22Rv1 (cell line): ENCODE measurements at regions not wholly inside any gene's neighbourhood (a gene's known extent, or its start where the extent isn't known, plus 50 kb on each side); places are given as distances from the start of the nearest gene placed in this dataset.

Experiments used
- H3K27ac ChIP-seq: fragments of 450-650 bp; 2 replicates; pipeline ENCODE4 v1.5.1; 2017
- CTCF ChIP-seq: fragments of 450-650 bp; IDR thresholded peaks from 2 replicates; pipeline ENCODE4 v1.5.1; 2017; ENCODE audit warnings: mild to moderate bottlenecking
- ZFX ChIP-seq: fragments of 450-650 bp; IDR thresholded peaks from 2 replicates; pipeline ENCODE4 v1.6.1; 2017; ENCODE audit warnings: antibody characterized with exemption, borderline replicate concordance

- H3K27ac ChIP-seq = no peak overlapping the region
Measured at GRCh38 chr2:176398243-176399073, 129.2 kb downstream of the MTX2 start.

GRCh38 chr2:176399074-176399598 is 129.9 kb downstream of the MTX2 start:
- no peak for TF ChIP-seq ZFX
- TF ChIP-seq CTCF = no peak
- H3K27ac ChIP-seq = no peak overlapping the region

More at GRCh38 chr2:176398243-176399073, 129.2 kb downstream of the MTX2 start:
- TF ChIP-seq ZFX = no peak
- TF ChIP-seq CTCF = no peak

GRCh38 chr2:176405477-176405876 is 136.2 kb downstream of the MTX2 start:
- no peak overlapping the region for H3K27ac ChIP-seq
- TF ChIP-seq CTCF = no peak
- TF ChIP-seq ZFX = no peak

- TF ChIP-seq CTCF (no peak), ZFX (no peak)
- no peak overlapping the region for H3K27ac ChIP-seq
Measured at GRCh38 chr2:176407706-176408105, 138.5 kb downstream of the MTX2 start.

GRCh38 chr2:176409671-176410070 is 140.4 kb downstream of the MTX2 start:
- TF ChIP-seq ZFX (no peak), CTCF (no peak)
- H3K27ac ChIP-seq = no peak overlapping the region

GRCh38 chr2:176412136-176412535 is 142.9 kb downstream of the MTX2 start:
- no peak for TF ChIP-seq ZFX
- no peak for TF ChIP-seq CTCF
- H3K27ac ChIP-seq = no peak overlapping the region

GRCh38 chr2:176413786-176414185 is 144.5 kb downstream of the MTX2 start:
- no peak overlapping the region for H3K27ac ChIP-seq

More at GRCh38 chr2:176413786-176414185, 144.5 kb downstream of the MTX2 start:
- TF ChIP-seq ZFX (no peak), CTCF (no peak)
